Stomach (tissue), 4 donors: ENCODE measurements at regions not wholly inside any gene's neighbourhood (a gene's known extent, or its start where the extent isn't known, plus 50 kb on each side); places are given as distances from the start of the nearest gene placed in this dataset.

Source experiments
- CTCF ChIP-seq, 7 experiments: fragments of 450-650 bp in 4 of 7; fragments of 200-600 bp in 3 of 7; sonication (generic) in 3 of 7; IDR thresholded peaks; one replicate each; pipeline ENCODE4 v1.5.1; 2016 to 2019; ENCODE audit warnings: antibody characterized with exemption in 7 of 7, control low read depth in 2 of 7, mild to moderate bottlenecking in 1 of 7
- EP300 ChIP-seq: sonication (generic); formaldehyde crosslinking; IDR thresholded peaks from one replicate; pipeline ENCODE4 v1.6.1; 2017; ENCODE audit warnings: antibody characterized with exemption
- POLR2A ChIP-seq, 4 donors: fragments of 450-650 bp; IDR thresholded peaks; one replicate each; pipeline ENCODE4 v1.6.1; 2016; ENCODE audit warnings: antibody characterized with exemption in 4 of 4, control low read depth in 2 of 4, mild to moderate bottlenecking in 1 of 4, moderate library complexity in 1 of 4

DNA sequence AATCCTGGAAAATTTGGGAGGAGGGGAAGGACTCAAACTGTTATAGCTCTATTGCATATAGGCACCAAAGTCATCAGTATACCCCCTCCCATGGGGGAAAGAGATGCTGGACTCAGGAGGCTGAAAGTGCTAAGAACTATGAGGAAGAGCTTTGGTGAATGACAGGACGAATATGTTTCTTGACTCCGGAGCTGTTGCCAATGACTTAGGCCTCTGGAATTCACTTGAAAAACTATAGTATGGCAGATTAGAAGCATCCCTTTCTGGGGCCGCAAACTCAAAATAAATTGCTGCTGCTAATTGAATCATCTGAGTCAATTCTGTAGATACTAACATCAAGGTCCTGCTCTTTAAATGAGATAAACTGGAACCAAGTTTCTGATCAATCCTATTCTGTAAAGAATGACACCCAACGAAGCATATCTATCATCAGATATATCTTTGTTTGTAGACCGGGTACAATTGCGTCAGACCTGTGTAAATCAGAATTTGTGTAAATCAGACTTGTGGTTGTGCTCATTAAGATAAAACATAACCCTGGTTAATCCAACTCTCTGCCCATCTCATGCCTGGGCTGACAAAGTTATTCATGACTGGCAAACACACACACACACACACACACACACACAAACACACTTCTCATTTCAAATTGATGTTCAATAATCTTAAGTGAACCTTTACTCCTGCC lies 1793.8 kb upstream of the PCDH20 start:
- TF ChIP-seq EP300 = no peak
- no peak for TF ChIP-seq CTCF (IDR thresholded peaks at IDR 0.05)
- TF ChIP-seq POLR2A (IDR thresholded peaks at IDR 0.05) = no peak
